ENCODE measurements at regions not wholly inside any gene's neighbourhood (a gene's known extent, or its start where the extent isn't known, plus 50 kb on each side); places are given as distances from the start of the nearest gene placed in this dataset.

DNA sequence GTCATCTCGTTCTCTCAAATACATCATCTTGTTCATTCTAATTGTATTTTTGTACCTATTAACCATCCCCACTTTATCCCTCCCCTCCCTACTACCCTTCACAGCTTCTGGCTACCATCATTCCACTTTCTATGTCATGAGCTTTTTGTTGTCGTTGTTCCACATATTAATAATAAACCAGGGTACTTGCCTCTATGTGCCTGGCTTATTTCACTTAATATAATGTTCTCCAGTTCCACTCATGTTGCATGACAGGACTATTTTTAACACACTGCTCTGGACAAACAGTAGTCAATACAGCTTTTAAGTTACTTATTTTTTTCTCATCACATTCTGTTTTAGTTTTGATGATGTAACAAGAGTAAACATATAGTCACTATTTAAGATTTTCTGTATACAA, 872.3 kb downstream of the SLITRK1 start:
- TF ChIP-seq, protein P1, sequence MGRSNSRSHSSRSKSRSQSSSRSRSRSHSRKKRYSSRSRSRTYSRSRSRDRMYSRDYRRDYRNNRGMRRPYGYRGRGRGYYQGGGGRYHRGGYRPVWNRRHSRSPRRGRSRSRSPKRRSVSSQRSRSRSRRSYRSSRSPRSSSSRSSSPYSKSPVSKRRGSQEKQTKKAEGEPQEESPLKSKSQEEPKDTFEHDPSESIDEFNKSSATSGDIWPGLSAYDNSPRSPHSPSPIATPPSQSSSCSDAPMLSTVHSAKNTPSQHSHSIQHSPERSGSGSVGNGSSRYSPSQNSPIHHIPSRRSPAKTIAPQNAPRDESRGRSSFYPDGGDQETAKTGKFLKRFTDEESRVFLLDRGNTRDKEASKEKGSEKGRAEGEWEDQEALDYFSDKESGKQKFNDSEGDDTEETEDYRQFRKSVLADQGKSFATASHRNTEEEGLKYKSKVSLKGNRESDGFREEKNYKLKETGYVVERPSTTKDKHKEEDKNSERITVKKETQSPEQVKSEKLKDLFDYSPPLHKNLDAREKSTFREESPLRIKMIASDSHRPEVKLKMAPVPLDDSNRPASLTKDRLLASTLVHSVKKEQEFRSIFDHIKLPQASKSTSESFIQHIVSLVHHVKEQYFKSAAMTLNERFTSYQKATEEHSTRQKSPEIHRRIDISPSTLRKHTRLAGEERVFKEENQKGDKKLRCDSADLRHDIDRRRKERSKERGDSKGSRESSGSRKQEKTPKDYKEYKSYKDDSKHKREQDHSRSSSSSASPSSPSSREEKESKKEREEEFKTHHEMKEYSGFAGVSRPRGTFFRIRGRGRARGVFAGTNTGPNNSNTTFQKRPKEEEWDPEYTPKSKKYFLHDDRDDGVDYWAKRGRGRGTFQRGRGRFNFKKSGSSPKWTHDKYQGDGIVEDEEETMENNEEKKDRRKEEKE (IDR thresholded peaks at IDR 0.05) = no peak
- TF ChIP-seq, protein P2, sequence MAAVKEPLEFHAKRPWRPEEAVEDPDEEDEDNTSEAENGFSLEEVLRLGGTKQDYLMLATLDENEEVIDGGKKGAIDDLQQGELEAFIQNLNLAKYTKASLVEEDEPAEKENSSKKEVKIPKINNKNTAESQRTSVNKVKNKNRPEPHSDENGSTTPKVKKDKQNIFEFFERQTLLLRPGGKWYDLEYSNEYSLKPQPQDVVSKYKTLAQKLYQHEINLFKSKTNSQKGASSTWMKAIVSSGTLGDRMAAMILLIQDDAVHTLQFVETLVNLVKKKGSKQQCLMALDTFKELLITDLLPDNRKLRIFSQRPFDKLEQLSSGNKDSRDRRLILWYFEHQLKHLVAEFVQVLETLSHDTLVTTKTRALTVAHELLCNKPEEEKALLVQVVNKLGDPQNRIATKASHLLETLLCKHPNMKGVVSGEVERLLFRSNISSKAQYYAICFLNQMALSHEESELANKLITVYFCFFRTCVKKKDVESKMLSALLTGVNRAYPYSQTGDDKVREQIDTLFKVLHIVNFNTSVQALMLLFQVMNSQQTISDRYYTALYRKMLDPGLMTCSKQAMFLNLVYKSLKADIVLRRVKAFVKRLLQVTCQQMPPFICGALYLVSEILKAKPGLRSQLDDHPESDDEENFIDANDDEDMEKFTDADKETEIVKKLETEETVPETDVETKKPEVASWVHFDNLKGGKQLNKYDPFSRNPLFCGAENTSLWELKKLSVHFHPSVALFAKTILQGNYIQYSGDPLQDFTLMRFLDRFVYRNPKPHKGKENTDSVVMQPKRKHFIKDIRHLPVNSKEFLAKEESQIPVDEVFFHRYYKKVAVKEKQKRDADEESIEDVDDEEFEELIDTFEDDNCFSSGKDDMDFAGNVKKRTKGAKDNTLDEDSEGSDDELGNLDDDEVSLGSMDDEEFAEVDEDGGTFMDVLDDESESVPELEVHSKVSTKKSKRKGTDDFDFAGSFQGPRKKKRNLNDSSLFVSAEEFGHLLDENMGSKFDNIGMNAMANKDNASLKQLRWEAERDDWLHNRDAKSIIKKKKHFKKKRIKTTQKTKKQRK (IDR thresholded peaks at IDR 0.05; ENCODE audit: low read depth, low read length) = no peak
- TF ChIP-seq JUND (IDR thresholded peaks at IDR 0.05; ENCODE audit: low read depth, low read length) (no peak), ESRRA (IDR thresholded peaks at IDR 0.05; ENCODE audit: low read length) (no peak), TCF7 (IDR thresholded peaks at IDR 0.05; ENCODE audit: borderline replicate concordance) (no peak), FOXM1 (IDR thresholded peaks at IDR 0.05; ENCODE audit: low read depth, low read length) (no peak), POLR2A (IDR thresholded peaks at IDR 0.05; ENCODE audit: low read depth, low read length) (no peak), PML (IDR thresholded peaks at IDR 0.05; ENCODE audit: low read length) (no peak)
- TF ChIP-seq, protein P3, sequence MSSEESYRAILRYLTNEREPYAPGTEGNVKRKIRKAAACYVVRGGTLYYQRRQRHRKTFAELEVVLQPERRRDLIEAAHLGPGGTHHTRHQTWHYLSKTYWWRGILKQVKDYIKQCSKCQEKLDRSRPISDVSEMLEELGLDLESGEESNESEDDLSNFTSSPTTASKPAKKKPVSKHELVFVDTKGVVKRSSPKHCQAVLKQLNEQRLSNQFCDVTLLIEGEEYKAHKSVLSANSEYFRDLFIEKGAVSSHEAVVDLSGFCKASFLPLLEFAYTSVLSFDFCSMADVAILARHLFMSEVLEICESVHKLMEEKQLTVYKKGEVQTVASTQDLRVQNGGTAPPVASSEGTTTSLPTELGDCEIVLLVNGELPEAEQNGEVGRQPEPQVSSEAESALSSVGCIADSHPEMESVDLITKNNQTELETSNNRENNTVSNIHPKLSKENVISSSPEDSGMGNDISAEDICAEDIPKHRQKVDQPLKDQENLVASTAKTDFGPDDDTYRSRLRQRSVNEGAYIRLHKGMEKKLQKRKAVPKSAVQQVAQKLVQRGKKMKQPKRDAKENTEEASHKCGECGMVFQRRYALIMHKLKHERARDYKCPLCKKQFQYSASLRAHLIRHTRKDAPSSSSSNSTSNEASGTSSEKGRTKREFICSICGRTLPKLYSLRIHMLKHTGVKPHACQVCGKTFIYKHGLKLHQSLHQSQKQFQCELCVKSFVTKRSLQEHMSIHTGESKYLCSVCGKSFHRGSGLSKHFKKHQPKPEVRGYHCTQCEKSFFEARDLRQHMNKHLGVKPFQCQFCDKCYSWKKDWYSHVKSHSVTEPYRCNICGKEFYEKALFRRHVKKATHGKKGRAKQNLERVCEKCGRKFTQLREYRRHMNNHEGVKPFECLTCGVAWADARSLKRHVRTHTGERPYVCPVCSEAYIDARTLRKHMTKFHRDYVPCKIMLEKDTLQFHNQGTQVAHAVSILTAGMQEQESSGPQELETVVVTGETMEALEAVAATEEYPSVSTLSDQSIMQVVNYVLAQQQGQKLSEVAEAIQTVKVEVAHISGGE (CRISPR knock-in tag; IDR thresholded peaks at IDR 0.05) = no peak
- TF ChIP-seq, protein P4, sequence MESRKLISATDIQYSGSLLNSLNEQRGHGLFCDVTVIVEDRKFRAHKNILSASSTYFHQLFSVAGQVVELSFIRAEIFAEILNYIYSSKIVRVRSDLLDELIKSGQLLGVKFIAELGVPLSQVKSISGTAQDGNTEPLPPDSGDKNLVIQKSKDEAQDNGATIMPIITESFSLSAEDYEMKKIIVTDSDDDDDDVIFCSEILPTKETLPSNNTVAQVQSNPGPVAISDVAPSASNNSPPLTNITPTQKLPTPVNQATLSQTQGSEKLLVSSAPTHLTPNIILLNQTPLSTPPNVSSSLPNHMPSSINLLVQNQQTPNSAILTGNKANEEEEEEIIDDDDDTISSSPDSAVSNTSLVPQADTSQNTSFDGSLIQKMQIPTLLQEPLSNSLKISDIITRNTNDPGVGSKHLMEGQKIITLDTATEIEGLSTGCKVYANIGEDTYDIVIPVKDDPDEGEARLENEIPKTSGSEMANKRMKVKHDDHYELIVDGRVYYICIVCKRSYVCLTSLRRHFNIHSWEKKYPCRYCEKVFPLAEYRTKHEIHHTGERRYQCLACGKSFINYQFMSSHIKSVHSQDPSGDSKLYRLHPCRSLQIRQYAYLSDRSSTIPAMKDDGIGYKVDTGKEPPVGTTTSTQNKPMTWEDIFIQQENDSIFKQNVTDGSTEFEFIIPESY (IDR thresholded peaks at IDR 0.05) = no peak
- TF ChIP-seq, protein P5, sequence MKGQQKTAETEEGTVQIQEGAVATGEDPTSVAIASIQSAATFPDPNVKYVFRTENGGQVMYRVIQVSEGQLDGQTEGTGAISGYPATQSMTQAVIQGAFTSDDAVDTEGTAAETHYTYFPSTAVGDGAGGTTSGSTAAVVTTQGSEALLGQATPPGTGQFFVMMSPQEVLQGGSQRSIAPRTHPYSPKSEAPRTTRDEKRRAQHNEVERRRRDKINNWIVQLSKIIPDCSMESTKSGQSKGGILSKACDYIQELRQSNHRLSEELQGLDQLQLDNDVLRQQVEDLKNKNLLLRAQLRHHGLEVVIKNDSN (IDR thresholded peaks at IDR 0.05; ENCODE audit: borderline replicate concordance, extremely low read length, insufficient read depth, low read depth, low read length) = no peak
- TF ChIP-seq, protein P6, sequence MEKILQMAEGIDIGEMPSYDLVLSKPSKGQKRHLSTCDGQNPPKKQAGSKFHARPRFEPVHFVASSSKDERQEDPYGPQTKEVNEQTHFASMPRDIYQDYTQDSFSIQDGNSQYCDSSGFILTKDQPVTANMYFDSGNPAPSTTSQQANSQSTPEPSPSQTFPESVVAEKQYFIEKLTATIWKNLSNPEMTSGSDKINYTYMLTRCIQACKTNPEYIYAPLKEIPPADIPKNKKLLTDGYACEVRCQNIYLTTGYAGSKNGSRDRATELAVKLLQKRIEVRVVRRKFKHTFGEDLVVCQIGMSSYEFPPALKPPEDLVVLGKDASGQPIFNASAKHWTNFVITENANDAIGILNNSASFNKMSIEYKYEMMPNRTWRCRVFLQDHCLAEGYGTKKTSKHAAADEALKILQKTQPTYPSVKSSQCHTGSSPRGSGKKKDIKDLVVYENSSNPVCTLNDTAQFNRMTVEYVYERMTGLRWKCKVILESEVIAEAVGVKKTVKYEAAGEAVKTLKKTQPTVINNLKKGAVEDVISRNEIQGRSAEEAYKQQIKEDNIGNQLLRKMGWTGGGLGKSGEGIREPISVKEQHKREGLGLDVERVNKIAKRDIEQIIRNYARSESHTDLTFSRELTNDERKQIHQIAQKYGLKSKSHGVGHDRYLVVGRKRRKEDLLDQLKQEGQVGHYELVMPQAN (conservative IDR thresholded peaks at IDR 0.05) = no peak

Measured in GM12878 (cell line).